ENCODE measurements at regions not wholly inside any gene's neighbourhood (a gene's known extent, or its start where the extent isn't known, plus 50 kb on each side); places are given as distances from the start of the nearest gene placed in this dataset.

- Mint-ChIP-seq H3K9me3 (no peaks in the 10 kb centered on the region), H3K27me3 (ENCODE audit: insufficient read depth) (no peaks in the 10 kb centered on the region), H3K27ac (peak overlapping the region; percentile 2), H3K4me3 (no peak overlapping the region), H3K4me1 (peaks cover 21% of the 10 kb centered on the region), H3K36me3 (ENCODE audit: low read depth) (no peaks in the 10 kb centered on the region)
- 47 to 65% methylated on average over 2 of the region's 2 CpGs for WGBS, 2 experiments (ENCODE audit: insufficient coverage in 1 of 2, insufficient read length in 1 of 2)
- Histone ChIP-seq H3K4me3 (ENCODE audit: low read length) (no peak overlapping the region), H3K4me1 (ENCODE audit: control insufficient read depth, insufficient read depth, low read length) (no peaks in the 10 kb centered on the region), H3K36me3 (ENCODE audit: control insufficient read depth, insufficient read depth, low read length) (no peaks in the 10 kb centered on the region), H3K9me3 (ENCODE audit: control insufficient read depth, low read length) (no peaks in the 10 kb centered on the region), H3K27me3 (ENCODE audit: control insufficient read depth, insufficient read depth, low read length, poor library complexity, severe bottlenecking) (no peaks in the 10 kb centered on the region), H3K9ac (ENCODE audit: extremely low read depth, low read length, poor library complexity, severe bottlenecking) (no peak overlapping the region), H3K27ac (ENCODE audit: low read depth, low read length) (no peak overlapping the region)
- peak; percentile 46 for TF ChIP-seq CTCF (conservative IDR thresholded peaks at IDR 0.05)
- peak; percentile 77 for DNase-seq
These were observed 73.6 kb upstream of the QRFPR start for GRCh38 chr4:121454251-121454979.

GRCh38 chr4:121451310-121451709 is 70.5 kb upstream of the QRFPR start:
- Mint-ChIP-seq H3K4me3 (no peak overlapping the region), H3K27me3 (ENCODE audit: insufficient read depth) (no peaks in the 10 kb centered on the region), H3K4me1 (peaks cover 16% of the 10 kb centered on the region), H3K36me3 (ENCODE audit: low read depth) (no peaks in the 10 kb centered on the region), H3K27ac (no peak overlapping the region), H3K9me3 (no peaks in the 10 kb centered on the region)
- no peaks in the 10 kb centered on the region for H3K9me3 ChIP-seq (ENCODE audit: control insufficient read depth, low read length)
- no peaks in the 10 kb centered on the region for H3K36me3 ChIP-seq (ENCODE audit: control insufficient read depth, insufficient read depth, low read length)
- H3K4me1 ChIP-seq (ENCODE audit: control insufficient read depth, insufficient read depth, low read length) = no peaks in the 10 kb centered on the region
- DNase-seq = no peak
- H3K27ac ChIP-seq (ENCODE audit: low read depth, low read length) = no peak overlapping the region
- H3K4me3 ChIP-seq (ENCODE audit: low read length) = no peak overlapping the region
- TF ChIP-seq CTCF (conservative IDR thresholded peaks at IDR 0.05) = no peak
- no peak overlapping the region for H3K9ac ChIP-seq (ENCODE audit: extremely low read depth, low read length, poor library complexity, severe bottlenecking)
- no peaks in the 10 kb centered on the region for H3K27me3 ChIP-seq (ENCODE audit: control insufficient read depth, insufficient read depth, low read length, poor library complexity, severe bottlenecking)
- WGBS, 2 experiments (ENCODE audit: insufficient coverage in 1 of 2, insufficient read length in 1 of 2) = 71% methylated on average over 1 of the region's 1 CpG; no CpG with 5 or more reads in 1 of the 2 experiments

GRCh38 chr4:121449416-121449815 is 68.6 kb upstream of the QRFPR start:
- H3K27ac Mint-ChIP-seq = no peak overlapping the region
- H3K4me3 ChIP-seq (ENCODE audit: low read length) = no peak overlapping the region
- H3K9me3 Mint-ChIP-seq = peaks cover 3% of the 10 kb centered on the region
- H3K36me3 Mint-ChIP-seq (ENCODE audit: low read depth) = no peaks in the 10 kb centered on the region
- WGBS, 2 experiments (ENCODE audit: insufficient coverage in 1 of 2, insufficient read length in 1 of 2) = 92% methylated on average over 1 of the region's 1 CpG; no CpG with 5 or more reads in 1 of the 2 experiments
- H3K27me3 Mint-ChIP-seq (ENCODE audit: insufficient read depth) = no peaks in the 10 kb centered on the region
- H3K9ac ChIP-seq (ENCODE audit: extremely low read depth, low read length, poor library complexity, severe bottlenecking) = no peak overlapping the region
- DNase-seq = no peak
- no peak overlapping the region for H3K4me3 Mint-ChIP-seq
- no peaks in the 10 kb centered on the region for H3K27me3 ChIP-seq (ENCODE audit: control insufficient read depth, insufficient read depth, low read length, poor library complexity, severe bottlenecking)
- no peak for TF ChIP-seq CTCF (conservative IDR thresholded peaks at IDR 0.05)
- no peaks in the 10 kb centered on the region for H3K4me1 ChIP-seq (ENCODE audit: control insufficient read depth, insufficient read depth, low read length)
- no peaks in the 10 kb centered on the region for H3K9me3 ChIP-seq (ENCODE audit: control insufficient read depth, low read length)
- H3K27ac ChIP-seq (ENCODE audit: low read depth, low read length) = no peak overlapping the region
- H3K36me3 ChIP-seq (ENCODE audit: control insufficient read depth, insufficient read depth, low read length) = no peaks in the 10 kb centered on the region
- H3K4me1 Mint-ChIP-seq = peaks cover 6% of the 10 kb centered on the region

Measured in endodermal cell (in vitro differentiated cells).